Chondrocyte (in vitro differentiated cells): ENCODE measurements at regions not wholly inside any gene's neighbourhood (a gene's known extent, or its start where the extent isn't known, plus 50 kb on each side); places are given as distances from the start of the nearest gene placed in this dataset.

Source experiments
- DNase-seq: peaks from one replicate; pipeline ENCODE4 v3.0.0; 2021; ENCODE audit warnings: mixed read lengths, low spot score
- H3K27ac Mint-ChIP-seq: one replicate; pipeline ENCODE4 v1.8.0; 2021; ENCODE audit warnings: mild to moderate bottlenecking, moderate library complexity, mixed read lengths; ENCODE audit not compliant: unreplicated experiment
- H3K27me3 Mint-ChIP-seq: 2 replicates; pipeline ENCODE4 v1.8.0; 2021; ENCODE audit warnings: low read depth, mixed read lengths
- H3K36me3 Mint-ChIP-seq: 2 replicates; pipeline ENCODE4 v1.8.0; 2021; ENCODE audit warnings: low read depth, mixed read lengths
- H3K4me1 Mint-ChIP-seq: 2 replicates; pipeline ENCODE4 v1.8.0; 2021; ENCODE audit warnings: low read depth, mild to moderate bottlenecking, mixed read lengths
- H3K4me3 Mint-ChIP-seq: one replicate; pipeline ENCODE4 v1.8.0; 2021; ENCODE audit warnings: mild to moderate bottlenecking, moderate library complexity, mixed read lengths; ENCODE audit not compliant: unreplicated experiment
- H3K9me3 Mint-ChIP-seq: 2 replicates; pipeline ENCODE4 v1.8.0; 2021; ENCODE audit warnings: low read depth, mixed read lengths
- TF ChIP-seq, protein P1 (sequence below): fragments of 200-600 bp; sonication (generic); IDR thresholded peaks from 2 replicates; pipeline ENCODE4 v1.5.0; 2021; ENCODE audit warnings: antibody characterized with exemption, mild to moderate bottlenecking, moderate library complexity

DNA sequence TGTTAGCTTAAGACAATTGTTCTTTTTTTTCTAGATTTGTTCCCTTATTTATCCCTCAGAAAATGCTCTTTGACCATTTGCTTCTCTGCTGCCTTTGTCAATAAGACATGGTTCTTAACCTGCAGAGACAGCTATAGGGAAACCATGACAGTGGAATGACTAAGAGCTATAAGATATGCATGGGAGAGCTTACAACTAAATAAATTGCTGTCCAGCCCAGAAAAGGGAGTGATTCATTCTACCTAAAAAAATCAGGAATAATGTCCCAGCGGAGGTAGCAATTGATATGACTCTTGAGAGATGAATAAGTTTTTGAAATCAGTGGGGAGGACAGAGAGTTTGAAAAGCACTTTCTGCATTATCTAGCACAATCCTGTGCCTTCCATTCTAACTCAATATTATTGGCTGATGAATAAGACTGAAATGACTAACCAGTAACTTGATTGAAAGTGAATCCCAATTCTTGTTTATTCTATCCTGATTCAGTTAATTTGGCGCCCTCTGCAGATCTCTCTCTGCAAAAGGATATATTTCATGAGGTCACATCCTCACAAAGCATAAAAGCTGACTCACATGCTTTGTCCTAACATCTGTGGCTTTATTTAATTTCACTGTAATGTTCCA, 680.5 kb upstream of the API5 start:
- Mint-ChIP-seq H3K4me3 (no peak overlapping the region), H3K9me3 (no peaks in the 10 kb centered on the region), H3K27me3 (no peaks in the 10 kb centered on the region), H3K4me1 (no peaks in the 10 kb centered on the region), H3K36me3 (no peaks in the 10 kb centered on the region), H3K27ac (no peak overlapping the region)
- DNase-seq = no peak
- TF ChIP-seq, protein P1, sequence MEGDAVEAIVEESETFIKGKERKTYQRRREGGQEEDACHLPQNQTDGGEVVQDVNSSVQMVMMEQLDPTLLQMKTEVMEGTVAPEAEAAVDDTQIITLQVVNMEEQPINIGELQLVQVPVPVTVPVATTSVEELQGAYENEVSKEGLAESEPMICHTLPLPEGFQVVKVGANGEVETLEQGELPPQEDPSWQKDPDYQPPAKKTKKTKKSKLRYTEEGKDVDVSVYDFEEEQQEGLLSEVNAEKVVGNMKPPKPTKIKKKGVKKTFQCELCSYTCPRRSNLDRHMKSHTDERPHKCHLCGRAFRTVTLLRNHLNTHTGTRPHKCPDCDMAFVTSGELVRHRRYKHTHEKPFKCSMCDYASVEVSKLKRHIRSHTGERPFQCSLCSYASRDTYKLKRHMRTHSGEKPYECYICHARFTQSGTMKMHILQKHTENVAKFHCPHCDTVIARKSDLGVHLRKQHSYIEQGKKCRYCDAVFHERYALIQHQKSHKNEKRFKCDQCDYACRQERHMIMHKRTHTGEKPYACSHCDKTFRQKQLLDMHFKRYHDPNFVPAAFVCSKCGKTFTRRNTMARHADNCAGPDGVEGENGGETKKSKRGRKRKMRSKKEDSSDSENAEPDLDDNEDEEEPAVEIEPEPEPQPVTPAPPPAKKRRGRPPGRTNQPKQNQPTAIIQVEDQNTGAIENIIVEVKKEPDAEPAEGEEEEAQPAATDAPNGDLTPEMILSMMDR = peak; percentile 56

DNA sequence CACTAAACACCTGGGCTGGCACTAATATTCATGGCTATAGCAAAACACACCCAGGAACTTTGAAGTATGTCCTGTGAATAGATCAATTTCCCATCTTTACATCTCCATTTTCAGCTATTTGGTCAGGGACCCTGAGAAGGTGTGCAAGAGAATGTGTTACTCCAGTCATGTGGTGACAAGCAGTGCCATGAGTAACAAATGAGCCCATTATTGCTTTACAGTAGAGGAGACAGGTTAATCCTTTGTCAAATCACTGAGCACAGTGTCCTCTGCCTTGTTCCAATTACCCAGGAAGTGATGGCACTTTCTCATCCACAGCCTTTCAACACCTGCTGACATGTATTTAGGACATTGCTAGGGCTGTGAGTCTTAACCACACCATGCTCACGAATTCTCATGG, 664.8 kb upstream of the API5 start:
- H3K36me3 Mint-ChIP-seq = no peaks in the 10 kb centered on the region
- peaks cover 4% of the 10 kb centered on the region for H3K9me3 Mint-ChIP-seq
- no peaks in the 10 kb centered on the region for H3K4me1 Mint-ChIP-seq
- no peaks in the 10 kb centered on the region for H3K27me3 Mint-ChIP-seq
- H3K27ac Mint-ChIP-seq = no peak overlapping the region
- TF ChIP-seq, protein P1 = no peak
- DNase-seq = no peak
- no peak overlapping the region for H3K4me3 Mint-ChIP-seq

DNA sequence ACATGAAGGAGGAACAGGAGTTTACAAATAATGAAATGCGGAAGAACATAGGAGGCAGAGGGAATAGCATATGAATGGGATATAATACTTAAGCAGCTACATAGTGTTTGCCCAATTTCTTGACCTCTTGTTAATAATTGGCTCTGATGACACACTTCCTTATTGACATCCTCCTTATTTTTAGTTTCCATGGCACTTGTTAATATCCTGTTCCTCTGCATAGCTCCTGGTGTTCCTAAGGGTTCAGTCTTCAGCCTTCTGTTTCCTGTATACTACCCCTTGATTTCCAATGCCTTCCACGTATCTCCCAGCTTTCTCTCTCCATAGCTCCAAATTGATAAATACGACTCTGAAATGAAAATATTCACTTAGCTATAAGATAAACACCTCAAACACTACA, 663.8 kb upstream of the API5 start:
- Mint-ChIP-seq H3K4me1 (no peaks in the 10 kb centered on the region), H3K27me3 (no peaks in the 10 kb centered on the region), H3K4me3 (no peak overlapping the region), H3K27ac (no peak overlapping the region), H3K9me3 (peaks cover 4% of the 10 kb centered on the region), H3K36me3 (no peaks in the 10 kb centered on the region)
- TF ChIP-seq, protein P1 = no peak
- DNase-seq = no peak

DNA sequence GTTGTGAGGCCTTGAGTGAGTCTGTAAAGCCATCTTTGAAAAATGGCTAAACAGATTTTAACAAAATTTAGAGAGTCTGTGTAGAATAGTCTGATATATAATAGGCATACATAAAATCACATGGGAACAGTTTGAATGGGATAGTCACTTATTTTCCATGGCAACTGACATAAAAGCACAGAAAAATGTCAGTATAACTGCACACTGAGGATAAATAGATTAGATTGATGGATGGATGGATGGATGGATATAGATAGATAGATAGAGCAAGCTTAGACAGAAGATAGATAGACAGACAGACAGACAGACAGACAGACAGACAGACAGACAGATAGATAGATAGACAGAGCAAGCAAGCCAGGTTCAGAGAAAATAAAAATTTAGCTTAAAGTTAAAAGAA, 660.2 kb upstream of the API5 start:
- H3K4me3 Mint-ChIP-seq = no peak overlapping the region
- no peaks in the 10 kb centered on the region for H3K4me1 Mint-ChIP-seq
- H3K36me3 Mint-ChIP-seq = no peaks in the 10 kb centered on the region
- DNase-seq = no peak
- peaks cover 17% of the 10 kb centered on the region for H3K9me3 Mint-ChIP-seq
- H3K27me3 Mint-ChIP-seq = no peaks in the 10 kb centered on the region
- TF ChIP-seq, protein P1 = no peak
- H3K27ac Mint-ChIP-seq = no peak overlapping the region

DNA sequence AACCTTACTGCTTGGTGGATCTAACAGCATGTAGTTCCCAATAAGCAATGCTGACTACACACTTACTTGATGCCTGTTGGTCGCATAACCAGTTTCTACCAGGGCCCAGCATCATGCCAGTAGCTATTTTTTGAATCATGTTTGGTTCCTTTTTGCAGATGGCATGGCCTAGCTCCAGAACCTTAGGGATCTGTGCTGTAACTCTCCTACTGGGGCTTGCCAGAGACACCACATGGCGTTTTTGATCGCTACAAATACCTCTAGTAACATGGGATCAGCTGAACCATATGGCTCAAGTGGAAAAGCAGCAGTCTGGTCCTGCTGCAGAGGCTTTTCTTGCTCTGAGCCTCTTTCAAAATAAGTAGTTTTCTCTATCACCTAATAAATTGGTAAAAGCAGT, 654.6 kb upstream of the API5 start:
- Mint-ChIP-seq H3K36me3 (no peaks in the 10 kb centered on the region), H3K27ac (no peak overlapping the region), H3K4me1 (no peaks in the 10 kb centered on the region), H3K9me3 (peaks cover 16% of the 10 kb centered on the region), H3K4me3 (no peak overlapping the region), H3K27me3 (peaks cover 2% of the 10 kb centered on the region)
- DNase-seq = no peak
- TF ChIP-seq, protein P1 = no peak
